HL-60 (cell line): ENCODE measurements at regions not wholly inside any gene's neighbourhood (a gene's known extent, or its start where the extent isn't known, plus 50 kb on each side); places are given as distances from the start of the nearest gene placed in this dataset.

Experiments
- DNase-seq, 2 experiments: peaks; one replicate each; pipeline ENCODE4 v3.0.0-alpha.2; 2010 to 2020; ENCODE audit warnings: low read depth in 1 of 2, low spot score in 1 of 2
- H3K27ac ChIP-seq: fragments of 250-450 bp; sonication (Bioruptor Pico); replicated peaks from 2 replicates; pipeline ENCODE4 v1.5.1; 2020; ENCODE audit warnings: mild to moderate bottlenecking, moderate library complexity
- H3K27me3 ChIP-seq: fragments of 250-450 bp; sonication (Bioruptor Pico); 2 replicates; pipeline ENCODE4 v1.5.1; 2021; ENCODE audit warnings: mild to moderate bottlenecking, moderate library complexity; ENCODE audit not compliant: insufficient read depth, poor library complexity, severe bottlenecking
- H3K4me3 ChIP-seq: replicated peaks from 2 replicates; pipeline ENCODE4 v1.5.1; 2011; ENCODE audit warnings: mild to moderate bottlenecking, control low read depth, low read length; ENCODE audit not compliant: insufficient read depth
- GABPA ChIP-seq: IDR thresholded peaks from 2 replicates; pipeline ENCODE4 v1.6.1; 2012; ENCODE audit warnings: low read depth
- POLR2AphosphoS5 ChIP-seq: IDR thresholded peaks from 2 replicates; pipeline ENCODE4 v1.6.1; 2012; ENCODE audit warnings: low read depth
- SPI1 ChIP-seq: IDR thresholded peaks from 2 replicates; pipeline ENCODE4 v1.6.1; 2012; ENCODE audit warnings: low read depth, mild to moderate bottlenecking, borderline replicate concordance
- TF ChIP-seq, protein P1 (sequence below): IDR thresholded peaks from 2 replicates; pipeline ENCODE4 v1.6.1; 2012; ENCODE audit warnings: low read depth; ENCODE audit not compliant: insufficient replicate concordance
- TF ChIP-seq, protein P2 (sequence below): IDR thresholded peaks from one replicate; pipeline ENCODE4 v1.5.1; 2011; ENCODE audit warnings: low read length, control low read depth, inconsistent platforms; ENCODE audit not compliant: insufficient read depth

DNA sequence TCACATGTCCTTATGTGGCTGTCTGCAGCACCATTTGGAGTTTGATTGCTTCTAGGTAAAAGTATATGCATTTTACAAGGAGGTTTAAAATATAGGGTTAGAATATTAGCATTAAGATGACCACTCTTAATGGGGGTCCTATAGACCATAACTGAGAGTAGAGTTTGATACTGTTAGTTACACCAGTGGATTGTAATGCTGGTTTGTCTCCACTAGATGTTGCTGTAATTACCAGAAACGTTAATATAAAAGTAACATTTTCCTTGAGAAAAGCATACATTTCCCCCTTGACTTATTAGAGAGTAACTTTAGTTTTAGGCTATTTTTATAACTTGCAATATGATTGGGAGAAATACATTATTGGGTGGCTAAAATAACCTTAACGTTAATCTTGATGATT lies 93.0 kb downstream of the ZXDA start:
- no peak for TF ChIP-seq POLR2AphosphoS5
- no peak for TF ChIP-seq GABPA
- TF ChIP-seq, protein P1, sequence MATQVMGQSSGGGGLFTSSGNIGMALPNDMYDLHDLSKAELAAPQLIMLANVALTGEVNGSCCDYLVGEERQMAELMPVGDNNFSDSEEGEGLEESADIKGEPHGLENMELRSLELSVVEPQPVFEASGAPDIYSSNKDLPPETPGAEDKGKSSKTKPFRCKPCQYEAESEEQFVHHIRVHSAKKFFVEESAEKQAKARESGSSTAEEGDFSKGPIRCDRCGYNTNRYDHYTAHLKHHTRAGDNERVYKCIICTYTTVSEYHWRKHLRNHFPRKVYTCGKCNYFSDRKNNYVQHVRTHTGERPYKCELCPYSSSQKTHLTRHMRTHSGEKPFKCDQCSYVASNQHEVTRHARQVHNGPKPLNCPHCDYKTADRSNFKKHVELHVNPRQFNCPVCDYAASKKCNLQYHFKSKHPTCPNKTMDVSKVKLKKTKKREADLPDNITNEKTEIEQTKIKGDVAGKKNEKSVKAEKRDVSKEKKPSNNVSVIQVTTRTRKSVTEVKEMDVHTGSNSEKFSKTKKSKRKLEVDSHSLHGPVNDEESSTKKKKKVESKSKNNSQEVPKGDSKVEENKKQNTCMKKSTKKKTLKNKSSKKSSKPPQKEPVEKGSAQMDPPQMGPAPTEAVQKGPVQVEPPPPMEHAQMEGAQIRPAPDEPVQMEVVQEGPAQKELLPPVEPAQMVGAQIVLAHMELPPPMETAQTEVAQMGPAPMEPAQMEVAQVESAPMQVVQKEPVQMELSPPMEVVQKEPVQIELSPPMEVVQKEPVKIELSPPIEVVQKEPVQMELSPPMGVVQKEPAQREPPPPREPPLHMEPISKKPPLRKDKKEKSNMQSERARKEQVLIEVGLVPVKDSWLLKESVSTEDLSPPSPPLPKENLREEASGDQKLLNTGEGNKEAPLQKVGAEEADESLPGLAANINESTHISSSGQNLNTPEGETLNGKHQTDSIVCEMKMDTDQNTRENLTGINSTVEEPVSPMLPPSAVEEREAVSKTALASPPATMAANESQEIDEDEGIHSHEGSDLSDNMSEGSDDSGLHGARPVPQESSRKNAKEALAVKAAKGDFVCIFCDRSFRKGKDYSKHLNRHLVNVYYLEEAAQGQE: no peak
- TF ChIP-seq, protein P2, sequence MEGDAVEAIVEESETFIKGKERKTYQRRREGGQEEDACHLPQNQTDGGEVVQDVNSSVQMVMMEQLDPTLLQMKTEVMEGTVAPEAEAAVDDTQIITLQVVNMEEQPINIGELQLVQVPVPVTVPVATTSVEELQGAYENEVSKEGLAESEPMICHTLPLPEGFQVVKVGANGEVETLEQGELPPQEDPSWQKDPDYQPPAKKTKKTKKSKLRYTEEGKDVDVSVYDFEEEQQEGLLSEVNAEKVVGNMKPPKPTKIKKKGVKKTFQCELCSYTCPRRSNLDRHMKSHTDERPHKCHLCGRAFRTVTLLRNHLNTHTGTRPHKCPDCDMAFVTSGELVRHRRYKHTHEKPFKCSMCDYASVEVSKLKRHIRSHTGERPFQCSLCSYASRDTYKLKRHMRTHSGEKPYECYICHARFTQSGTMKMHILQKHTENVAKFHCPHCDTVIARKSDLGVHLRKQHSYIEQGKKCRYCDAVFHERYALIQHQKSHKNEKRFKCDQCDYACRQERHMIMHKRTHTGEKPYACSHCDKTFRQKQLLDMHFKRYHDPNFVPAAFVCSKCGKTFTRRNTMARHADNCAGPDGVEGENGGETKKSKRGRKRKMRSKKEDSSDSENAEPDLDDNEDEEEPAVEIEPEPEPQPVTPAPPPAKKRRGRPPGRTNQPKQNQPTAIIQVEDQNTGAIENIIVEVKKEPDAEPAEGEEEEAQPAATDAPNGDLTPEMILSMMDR: no peak
- no peak overlapping the region for H3K4me3 ChIP-seq
- H3K27ac ChIP-seq: no peak overlapping the region
- H3K27me3 ChIP-seq: no peaks in the 10 kb centered on the region
- DNase-seq: no peak

GRCh38 chrX:57772637-57773036 lies 92.6 kb upstream of the NLRP2B start:
- no peak overlapping the region for H3K4me3 ChIP-seq
- H3K27me3 ChIP-seq: no peaks in the 10 kb centered on the region
- H3K27ac ChIP-seq: no peak overlapping the region
- TF ChIP-seq, protein P2: no peak
- no peak for TF ChIP-seq GABPA
- TF ChIP-seq, protein P1: no peak
- no peak for TF ChIP-seq POLR2AphosphoS5
- no peak for TF ChIP-seq SPI1
- DNase-seq: no peak

DNA sequence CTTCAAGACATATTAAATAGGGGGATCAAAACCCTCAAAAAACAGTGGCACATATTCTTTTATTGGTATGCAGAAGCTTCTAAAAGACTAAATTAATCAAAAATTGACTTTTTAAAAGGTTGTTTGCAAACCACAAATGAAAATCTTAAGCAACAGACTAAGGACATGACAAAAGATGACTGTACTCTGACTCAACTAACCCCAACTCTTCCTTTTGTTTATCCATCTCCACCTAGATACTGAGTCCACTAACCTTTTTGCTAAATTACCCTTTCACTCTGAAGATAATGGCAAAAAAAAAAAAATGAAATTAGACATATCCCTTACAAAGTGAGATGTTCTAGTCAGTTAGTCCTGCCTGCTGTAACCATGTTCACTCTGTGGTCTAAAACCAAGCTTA lies 91.6 kb upstream of the NLRP2B start:
- TF ChIP-seq, protein P2: no peak
- TF ChIP-seq SPI1: no peak
- H3K27me3 ChIP-seq: no peaks in the 10 kb centered on the region
- H3K4me3 ChIP-seq: no peak overlapping the region
- no peak overlapping the region for H3K27ac ChIP-seq
- no peak for DNase-seq

- no peak for DNase-seq
Observed at GRCh38 chrX:57752866-57753265, 72.8 kb upstream of the NLRP2B start.

More at GRCh38 chrX:57752866-57753265, 72.8 kb upstream of the NLRP2B start:
- H3K4me3 ChIP-seq: no peak overlapping the region
- no peak overlapping the region for H3K27ac ChIP-seq
- no peaks in the 10 kb centered on the region for H3K27me3 ChIP-seq
- TF ChIP-seq, protein P1: no peak
